AG04449 (cell line): ENCODE measurements at regions not wholly inside any gene's neighbourhood (a gene's known extent, or its start where the extent isn't known, plus 50 kb on each side); places are given as distances from the start of the nearest gene placed in this dataset.

Source experiments
- CTCF ChIA-PET: fragments of 350-600 bp; formaldehyde crosslinking; extraction: SDS; loops from one replicate; lab custom pipeline; 2021; ENCODE audit warnings: antibody characterized with exemption; lab: Yijun Ruan, JAX
- POLR2A ChIA-PET: fragments of 400-600, 350-600 bp; formaldehyde crosslinking; extraction: SDS; loops from one replicate; lab custom pipeline; 2020; ENCODE audit warnings: antibody characterized with exemption, inconsistent platforms; lab: Yijun Ruan, JAX
- DNase-seq: peaks from one replicate; pipeline ENCODE4 v3.0.0-alpha.2; 2010; ENCODE audit warnings: low read depth, low spot score
- H3K4me3 ChIP-seq: 2 replicates; pipeline ENCODE4 v1.5.1; 2011; ENCODE audit warnings: low read depth, mild to moderate bottlenecking, control low read depth, low read length
- TF ChIP-seq, protein P1 (sequence below): IDR thresholded peaks from one replicate; pipeline ENCODE4 v1.5.1; 2011; ENCODE audit warnings: mild to moderate bottlenecking, moderate library complexity, low read length, control low read depth, inconsistent platforms; ENCODE audit not compliant: insufficient read depth; ENCODE audit errors: missing control alignments

DNA sequence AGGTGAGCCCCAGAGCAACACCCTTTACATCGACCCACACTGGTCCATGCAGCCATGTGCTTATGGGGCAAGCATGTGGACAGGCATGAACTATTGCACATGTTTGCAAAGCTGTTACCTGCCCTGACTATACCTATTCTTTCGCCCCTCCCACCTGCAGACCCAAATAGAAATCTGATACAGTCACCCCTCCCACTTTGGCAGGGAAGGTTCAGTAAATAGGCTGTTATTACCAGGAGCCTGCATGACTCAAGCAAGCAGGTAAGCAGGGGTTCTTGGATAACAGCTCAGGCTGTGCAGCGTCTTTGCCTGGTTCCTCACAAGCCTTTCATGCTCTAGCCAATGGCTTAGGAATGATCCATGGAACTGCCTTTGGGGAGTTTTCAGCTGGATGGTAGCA lies 122.7 kb upstream of the DIPK2B start:
- DNase-seq, result no peak
- TF ChIP-seq, protein P1, sequence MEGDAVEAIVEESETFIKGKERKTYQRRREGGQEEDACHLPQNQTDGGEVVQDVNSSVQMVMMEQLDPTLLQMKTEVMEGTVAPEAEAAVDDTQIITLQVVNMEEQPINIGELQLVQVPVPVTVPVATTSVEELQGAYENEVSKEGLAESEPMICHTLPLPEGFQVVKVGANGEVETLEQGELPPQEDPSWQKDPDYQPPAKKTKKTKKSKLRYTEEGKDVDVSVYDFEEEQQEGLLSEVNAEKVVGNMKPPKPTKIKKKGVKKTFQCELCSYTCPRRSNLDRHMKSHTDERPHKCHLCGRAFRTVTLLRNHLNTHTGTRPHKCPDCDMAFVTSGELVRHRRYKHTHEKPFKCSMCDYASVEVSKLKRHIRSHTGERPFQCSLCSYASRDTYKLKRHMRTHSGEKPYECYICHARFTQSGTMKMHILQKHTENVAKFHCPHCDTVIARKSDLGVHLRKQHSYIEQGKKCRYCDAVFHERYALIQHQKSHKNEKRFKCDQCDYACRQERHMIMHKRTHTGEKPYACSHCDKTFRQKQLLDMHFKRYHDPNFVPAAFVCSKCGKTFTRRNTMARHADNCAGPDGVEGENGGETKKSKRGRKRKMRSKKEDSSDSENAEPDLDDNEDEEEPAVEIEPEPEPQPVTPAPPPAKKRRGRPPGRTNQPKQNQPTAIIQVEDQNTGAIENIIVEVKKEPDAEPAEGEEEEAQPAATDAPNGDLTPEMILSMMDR, result no peak
- H3K4me3 ChIP-seq, result no peak overlapping the region
- POLR2A ChIA-PET, result interaction anchor here (1.1 kb wide), 1 partner anchor 387 kb away, joined by 4 read pairs; no protein-coding TSS in a partner anchor
- CTCF ChIA-PET, result interaction anchor here (1.0 to 4.4 kb wide), 7 partner anchors 188 to 1085 kb away, joined by 3 to 27 read pairs (median 4); no protein-coding TSS in a partner anchor

- ChIA-PET POLR2A (interaction anchor here (1.1 to 1.2 kb wide), 2 partner anchors 157 to 388 kb away, joined by 4 to 7 read pairs; no protein-coding TSS in a partner anchor), CTCF (interaction anchor here (0.6 to 4.4 kb wide), 14 partner anchors 18 to 1086 kb away, joined by 3 to 27 read pairs (median 3); no protein-coding TSS in a partner anchor)
- no peak overlapping the region for H3K4me3 ChIP-seq
- DNase-seq, result peak; percentile 9
- TF ChIP-seq, protein P1, result no peak
Measured at GRCh38 chrX:45322820-45323219, 122.1 kb upstream of the DIPK2B start.

DNA sequence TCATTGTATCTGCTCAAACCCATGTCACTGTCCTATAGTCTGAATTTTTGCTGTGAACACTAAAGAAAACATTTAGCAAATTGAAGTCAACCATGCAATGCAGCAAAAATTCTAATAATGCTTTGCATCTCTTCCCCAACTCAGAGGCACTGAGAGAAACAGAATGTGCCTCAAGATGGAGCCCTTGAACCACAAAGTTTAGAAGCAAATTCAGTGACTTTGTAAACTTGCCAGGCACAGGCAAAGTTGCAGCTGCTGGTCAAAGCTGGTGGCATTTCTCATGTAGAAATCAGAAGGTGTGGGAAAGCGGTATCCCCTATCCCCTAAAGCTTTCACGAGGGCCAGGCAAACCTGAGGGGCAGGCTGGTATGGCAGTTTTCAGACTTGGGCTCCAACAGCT lies 121.7 kb upstream of the DIPK2B start:
- no peak overlapping the region for H3K4me3 ChIP-seq
- CTCF ChIA-PET, result interaction anchor here (0.6 to 4.4 kb wide), 16 partner anchors 17 to 1086 kb away, joined by 3 to 27 read pairs (median 3); no protein-coding TSS in a partner anchor
- peak; percentile 53 for DNase-seq
- TF ChIP-seq, protein P1, result peak; percentile 33
- POLR2A ChIA-PET, result interaction anchor here (1.1 to 1.2 kb wide), 2 partner anchors 157 to 388 kb away, joined by 4 to 7 read pairs; no protein-coding TSS in a partner anchor

GRCh38 chrX:45320191-45320590 lies 119.5 kb upstream of the DIPK2B start:
- no peak overlapping the region for H3K4me3 ChIP-seq
- DNase-seq, result no peak
- POLR2A ChIA-PET, result no interaction called here
- CTCF ChIA-PET, result interaction anchor here (2.1 kb wide), 1 partner anchor 1088 kb away, joined by 6 read pairs; no protein-coding TSS in a partner anchor
- TF ChIP-seq, protein P1, result no peak

DNA sequence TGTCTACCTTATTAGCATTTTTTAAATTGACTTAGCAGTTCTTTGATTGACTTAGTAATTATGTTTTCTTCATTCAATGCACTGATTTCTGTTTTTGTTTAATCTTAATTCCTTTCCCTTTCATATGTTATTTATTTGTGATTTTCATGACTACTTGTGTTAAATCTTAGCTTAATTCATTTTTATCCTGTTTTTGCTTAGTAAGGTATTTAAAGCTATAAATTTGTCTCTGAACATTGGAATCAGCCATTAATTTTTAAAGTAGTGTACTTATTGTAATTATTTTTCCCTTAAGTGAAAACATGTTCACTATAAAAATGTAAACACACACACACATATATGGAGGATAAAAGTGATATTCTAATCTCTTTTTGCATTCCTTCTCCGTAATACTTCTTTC lies 109.1 kb upstream of the DIPK2B start:
- POLR2A ChIA-PET, result no interaction called here
- CTCF ChIA-PET, result no interaction called here
- no peak overlapping the region for H3K4me3 ChIP-seq
- DNase-seq, result no peak
- TF ChIP-seq, protein P1, result no peak

GRCh38 chrX:45309096-45309495 lies 108.4 kb upstream of the DIPK2B start:
- no peak for DNase-seq
- ChIA-PET CTCF (no interaction called here), POLR2A (no interaction called here)
- TF ChIP-seq, protein P1, result no peak
- no peak overlapping the region for H3K4me3 ChIP-seq
